ENCODE measurements at regions not wholly inside any gene's neighbourhood (a gene's known extent, or its start where the extent isn't known, plus 50 kb on each side); places are given as distances from the start of the nearest gene placed in this dataset.

GRCh38 chr3:132262956-132263355, 54.3 kb upstream of the ACP3 start:
- H3K27ac Mint-ChIP-seq (ENCODE audit: unreplicated experiment), result no peak overlapping the region
- no peaks in the 10 kb centered on the region for H3K36me3 Mint-ChIP-seq (ENCODE audit: unreplicated experiment)
- peaks cover 2% of the 10 kb centered on the region for H3K9me3 Mint-ChIP-seq (ENCODE audit: unreplicated experiment)
- no peak overlapping the region for H3K4me3 Mint-ChIP-seq (ENCODE audit: unreplicated experiment)
- no peak for DNase-seq
- no peak for TF ChIP-seq CTCF (IDR thresholded peaks at IDR 0.05; ENCODE audit: partially characterized antibody, unreplicated experiment)
- H3K27me3 Mint-ChIP-seq (ENCODE audit: unreplicated experiment), result peaks cover 3% of the 10 kb centered on the region
- H3K4me1 Mint-ChIP-seq (ENCODE audit: low read depth, unreplicated experiment), result no peaks in the 10 kb centered on the region

GRCh38 chr3:132265028-132265427, 52.2 kb upstream of the ACP3 start:
- no peak overlapping the region for H3K4me3 Mint-ChIP-seq (ENCODE audit: unreplicated experiment)
- no peak overlapping the region for H3K27ac Mint-ChIP-seq (ENCODE audit: unreplicated experiment)
- H3K36me3 Mint-ChIP-seq (ENCODE audit: unreplicated experiment), result no peaks in the 10 kb centered on the region
- no peak for TF ChIP-seq CTCF (IDR thresholded peaks at IDR 0.05; ENCODE audit: partially characterized antibody, unreplicated experiment)
- H3K4me1 Mint-ChIP-seq (ENCODE audit: low read depth, unreplicated experiment), result no peaks in the 10 kb centered on the region
- DNase-seq, result no peak
- peaks cover 2% of the 10 kb centered on the region for H3K9me3 Mint-ChIP-seq (ENCODE audit: unreplicated experiment)
- peaks cover 3% of the 10 kb centered on the region for H3K27me3 Mint-ChIP-seq (ENCODE audit: unreplicated experiment)

GRCh38 chr3:132265488-132265887, 51.7 kb upstream of the ACP3 start:
- Mint-ChIP-seq H3K4me3 (ENCODE audit: unreplicated experiment) (no peak overlapping the region), H3K9me3 (ENCODE audit: unreplicated experiment) (peaks cover 2% of the 10 kb centered on the region), H3K27me3 (ENCODE audit: unreplicated experiment) (peaks cover 3% of the 10 kb centered on the region), H3K27ac (ENCODE audit: unreplicated experiment) (no peak overlapping the region), H3K36me3 (ENCODE audit: unreplicated experiment) (no peaks in the 10 kb centered on the region), H3K4me1 (ENCODE audit: low read depth, unreplicated experiment) (no peaks in the 10 kb centered on the region)
- TF ChIP-seq CTCF (IDR thresholded peaks at IDR 0.05; ENCODE audit: partially characterized antibody, unreplicated experiment), result no peak
- no peak for DNase-seq

GRCh38 chr3:132267391-132267993, 49.7 kb upstream of the ACP3 start:
- H3K27me3 Mint-ChIP-seq (ENCODE audit: unreplicated experiment), result peaks cover 3% of the 10 kb centered on the region
- no peak for TF ChIP-seq CTCF (IDR thresholded peaks at IDR 0.05; ENCODE audit: partially characterized antibody, unreplicated experiment)
- H3K36me3 Mint-ChIP-seq (ENCODE audit: unreplicated experiment), result no peaks in the 10 kb centered on the region
- H3K4me1 Mint-ChIP-seq (ENCODE audit: low read depth, unreplicated experiment), result no peaks in the 10 kb centered on the region
- peaks cover 2% of the 10 kb centered on the region for H3K9me3 Mint-ChIP-seq (ENCODE audit: unreplicated experiment)
- no peak overlapping the region for H3K4me3 Mint-ChIP-seq (ENCODE audit: unreplicated experiment)
- H3K27ac Mint-ChIP-seq (ENCODE audit: unreplicated experiment), result no peak overlapping the region
- DNase-seq, result no peak

Data from glutamatergic neuron (in vitro differentiated cells).